AG04449 (cell line): ENCODE measurements at regions not wholly inside any gene's neighbourhood (a gene's known extent, or its start where the extent isn't known, plus 50 kb on each side); places are given as distances from the start of the nearest gene placed in this dataset.

ENCODE experiments used
- CTCF ChIA-PET: fragments of 350-600 bp; formaldehyde crosslinking; extraction: SDS; loops from one replicate; lab custom pipeline; 2021; ENCODE audit warnings: antibody characterized with exemption; lab: Yijun Ruan, JAX
- POLR2A ChIA-PET: fragments of 400-600, 350-600 bp; formaldehyde crosslinking; extraction: SDS; loops from one replicate; lab custom pipeline; 2020; ENCODE audit warnings: antibody characterized with exemption, inconsistent platforms; lab: Yijun Ruan, JAX
- DNase-seq: peaks from one replicate; pipeline ENCODE4 v3.0.0-alpha.2; 2010; ENCODE audit warnings: low read depth, low spot score
- H3K4me3 ChIP-seq: 2 replicates; pipeline ENCODE4 v1.5.1; 2011; ENCODE audit warnings: low read depth, mild to moderate bottlenecking, control low read depth, low read length
- TF ChIP-seq, protein P1 (sequence below): IDR thresholded peaks from one replicate; pipeline ENCODE4 v1.5.1; 2011; ENCODE audit warnings: mild to moderate bottlenecking, moderate library complexity, low read length, control low read depth, inconsistent platforms; ENCODE audit not compliant: insufficient read depth; ENCODE audit errors: missing control alignments

DNA sequence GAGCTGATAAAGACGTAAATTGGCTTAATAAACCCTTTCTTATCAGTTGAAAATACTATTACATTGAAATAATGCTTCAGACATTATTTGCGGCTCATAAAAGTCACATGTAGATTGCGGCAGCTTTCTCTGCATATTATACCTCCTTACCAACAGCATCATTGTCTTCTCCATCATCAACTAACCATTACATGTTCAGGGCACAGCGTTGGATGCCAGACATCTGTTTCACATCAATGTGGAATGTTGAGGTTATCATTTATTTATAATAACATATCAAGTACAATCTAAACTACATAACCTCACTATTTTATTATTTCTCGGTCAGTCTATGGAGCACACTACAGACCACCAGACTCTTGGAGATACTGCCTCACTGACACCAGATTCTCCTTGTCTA lies 573.8 kb upstream of the FAT3 start:
- no peak for DNase-seq
- TF ChIP-seq, protein P1, sequence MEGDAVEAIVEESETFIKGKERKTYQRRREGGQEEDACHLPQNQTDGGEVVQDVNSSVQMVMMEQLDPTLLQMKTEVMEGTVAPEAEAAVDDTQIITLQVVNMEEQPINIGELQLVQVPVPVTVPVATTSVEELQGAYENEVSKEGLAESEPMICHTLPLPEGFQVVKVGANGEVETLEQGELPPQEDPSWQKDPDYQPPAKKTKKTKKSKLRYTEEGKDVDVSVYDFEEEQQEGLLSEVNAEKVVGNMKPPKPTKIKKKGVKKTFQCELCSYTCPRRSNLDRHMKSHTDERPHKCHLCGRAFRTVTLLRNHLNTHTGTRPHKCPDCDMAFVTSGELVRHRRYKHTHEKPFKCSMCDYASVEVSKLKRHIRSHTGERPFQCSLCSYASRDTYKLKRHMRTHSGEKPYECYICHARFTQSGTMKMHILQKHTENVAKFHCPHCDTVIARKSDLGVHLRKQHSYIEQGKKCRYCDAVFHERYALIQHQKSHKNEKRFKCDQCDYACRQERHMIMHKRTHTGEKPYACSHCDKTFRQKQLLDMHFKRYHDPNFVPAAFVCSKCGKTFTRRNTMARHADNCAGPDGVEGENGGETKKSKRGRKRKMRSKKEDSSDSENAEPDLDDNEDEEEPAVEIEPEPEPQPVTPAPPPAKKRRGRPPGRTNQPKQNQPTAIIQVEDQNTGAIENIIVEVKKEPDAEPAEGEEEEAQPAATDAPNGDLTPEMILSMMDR, result no peak
- no peak overlapping the region for H3K4me3 ChIP-seq
- ChIA-PET CTCF (no interaction called here), POLR2A (no interaction called here)

GRCh38 chr11:91641153-91641552 lies 583.5 kb upstream of the FAT3 start:
- H3K4me3 ChIP-seq, result no peak overlapping the region
- POLR2A ChIA-PET, result no interaction called here
- TF ChIP-seq, protein P1, result no peak
- CTCF ChIA-PET, result no interaction called here
- no peak for DNase-seq

GRCh38 chr11:91639359-91639758 lies 585.3 kb upstream of the FAT3 start:
- CTCF ChIA-PET, result no interaction called here
- TF ChIP-seq, protein P1, result no peak

DNA sequence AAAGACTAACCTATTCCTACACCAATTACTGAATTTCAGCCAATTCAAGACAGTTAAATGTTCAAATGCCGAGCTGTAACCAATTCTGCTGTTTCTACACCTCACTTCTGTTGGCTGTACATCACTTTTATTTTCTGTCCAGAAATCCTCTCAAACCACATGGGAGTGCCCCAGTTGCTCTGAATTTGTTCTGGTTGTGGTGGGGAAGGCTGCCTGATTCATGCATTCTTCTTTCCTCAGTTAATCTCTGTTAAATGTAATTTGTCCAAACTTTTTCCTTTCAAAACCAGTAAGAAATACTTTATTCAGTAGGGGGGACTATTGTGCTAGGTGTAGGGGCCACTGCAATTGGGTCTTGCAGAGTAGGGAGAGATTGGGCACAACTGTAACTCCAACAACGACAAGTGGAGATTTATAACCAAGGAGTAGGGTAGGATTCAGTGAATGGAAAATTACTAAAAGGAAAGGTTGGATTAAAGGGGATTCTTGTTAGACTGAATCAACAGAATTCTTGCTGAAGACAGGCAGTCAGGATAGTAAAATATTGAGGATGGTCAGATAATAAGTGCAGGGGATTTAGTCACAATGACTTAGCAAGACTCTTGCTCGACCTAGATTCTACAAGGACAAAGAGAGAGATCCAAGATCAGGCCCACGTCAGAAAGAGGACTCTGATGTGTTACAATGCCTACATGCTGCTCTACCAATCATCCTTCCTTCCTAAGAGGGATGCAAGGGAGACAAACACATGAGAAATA lies 593.5 kb upstream of the FAT3 start:
- H3K4me3 ChIP-seq, result no peak overlapping the region
- ChIA-PET POLR2A (no interaction called here), CTCF (no interaction called here)
- no peak for DNase-seq
- TF ChIP-seq, protein P1, result no peak

More at GRCh38 chr11:91639359-91639758, 585.3 kb upstream of the FAT3 start:
- POLR2A ChIA-PET, result no interaction called here
- DNase-seq, result no peak
- no peak overlapping the region for H3K4me3 ChIP-seq

DNA sequence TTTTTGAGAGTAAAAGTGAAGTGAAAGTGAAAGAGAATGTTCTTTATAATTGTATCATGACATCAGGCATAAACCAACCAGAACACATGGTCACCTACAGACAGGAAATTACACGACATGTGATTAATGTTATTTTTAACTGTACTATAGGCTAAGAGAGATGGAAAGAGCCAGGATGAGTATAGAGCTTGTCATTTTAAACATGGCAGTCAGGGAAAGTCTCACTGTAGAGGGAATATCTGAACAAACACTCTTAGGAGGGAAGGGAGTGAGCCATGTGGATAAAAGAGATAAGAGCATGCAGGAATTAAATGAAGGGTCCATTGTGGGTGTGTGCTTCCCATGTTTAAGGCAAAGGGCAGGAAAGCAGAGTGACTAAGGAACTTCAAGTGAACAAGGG lies 599.1 kb upstream of the FAT3 start:
- ChIA-PET CTCF (no interaction called here), POLR2A (no interaction called here)
- no peak overlapping the region for H3K4me3 ChIP-seq
- no peak for DNase-seq
- TF ChIP-seq, protein P1, result no peak

- no peak for DNase-seq
- ChIA-PET CTCF (no interaction called here), POLR2A (no interaction called here)
- no peak overlapping the region for H3K4me3 ChIP-seq
- TF ChIP-seq, protein P1, result no peak
These were observed 600.6 kb upstream of the FAT3 start for GRCh38 chr11:91624021-91624420.
